ENCODE measurements at regions not wholly inside any gene's neighbourhood (a gene's known extent, or its start where the extent isn't known, plus 50 kb on each side); places are given as distances from the start of the nearest gene placed in this dataset.

- no peak for TF ChIP-seq CTCF (IDR thresholded peaks at IDR 0.05)
- TF ChIP-seq ZFX (IDR thresholded peaks at IDR 0.05; ENCODE audit: borderline replicate concordance) = no peak
These were observed 637.8 kb upstream of the EYS start for GRCh38 chr6:66344796-66345195.
